GM21576 (cell line): ENCODE measurements at regions not wholly inside any gene's neighbourhood (a gene's known extent, or its start where the extent isn't known, plus 50 kb on each side); places are given as distances from the start of the nearest gene placed in this dataset.

Experiments used
- ATAC-seq: cut with Tn5 transposase; IDR thresholded peaks from one replicate; pipeline ENCODE4 v1.9.1; 2021; ENCODE audit warnings: mild to moderate bottlenecking, moderate library complexity; ENCODE audit not compliant: unreplicated experiment

DNA sequence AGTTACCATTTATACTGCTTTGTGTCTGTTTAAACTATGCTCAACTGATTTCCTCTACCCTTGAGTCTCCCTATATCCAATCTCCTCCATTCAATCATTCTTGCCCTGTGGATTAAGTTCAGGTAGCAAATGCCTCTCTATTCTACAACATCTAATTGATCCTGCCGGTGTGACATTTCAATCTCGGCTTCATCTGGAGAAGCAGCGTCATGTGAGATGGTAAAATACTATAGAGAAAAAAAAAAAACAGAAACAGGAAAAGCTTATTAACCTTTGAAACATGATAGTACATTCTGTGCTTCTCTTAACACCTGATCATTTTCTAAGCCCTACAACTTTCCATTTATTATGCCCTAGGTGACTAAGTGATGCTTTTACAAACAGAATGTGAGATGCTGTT, 89.4 kb downstream of the KCTD12 start:
- ATAC-seq = no peak

DNA sequence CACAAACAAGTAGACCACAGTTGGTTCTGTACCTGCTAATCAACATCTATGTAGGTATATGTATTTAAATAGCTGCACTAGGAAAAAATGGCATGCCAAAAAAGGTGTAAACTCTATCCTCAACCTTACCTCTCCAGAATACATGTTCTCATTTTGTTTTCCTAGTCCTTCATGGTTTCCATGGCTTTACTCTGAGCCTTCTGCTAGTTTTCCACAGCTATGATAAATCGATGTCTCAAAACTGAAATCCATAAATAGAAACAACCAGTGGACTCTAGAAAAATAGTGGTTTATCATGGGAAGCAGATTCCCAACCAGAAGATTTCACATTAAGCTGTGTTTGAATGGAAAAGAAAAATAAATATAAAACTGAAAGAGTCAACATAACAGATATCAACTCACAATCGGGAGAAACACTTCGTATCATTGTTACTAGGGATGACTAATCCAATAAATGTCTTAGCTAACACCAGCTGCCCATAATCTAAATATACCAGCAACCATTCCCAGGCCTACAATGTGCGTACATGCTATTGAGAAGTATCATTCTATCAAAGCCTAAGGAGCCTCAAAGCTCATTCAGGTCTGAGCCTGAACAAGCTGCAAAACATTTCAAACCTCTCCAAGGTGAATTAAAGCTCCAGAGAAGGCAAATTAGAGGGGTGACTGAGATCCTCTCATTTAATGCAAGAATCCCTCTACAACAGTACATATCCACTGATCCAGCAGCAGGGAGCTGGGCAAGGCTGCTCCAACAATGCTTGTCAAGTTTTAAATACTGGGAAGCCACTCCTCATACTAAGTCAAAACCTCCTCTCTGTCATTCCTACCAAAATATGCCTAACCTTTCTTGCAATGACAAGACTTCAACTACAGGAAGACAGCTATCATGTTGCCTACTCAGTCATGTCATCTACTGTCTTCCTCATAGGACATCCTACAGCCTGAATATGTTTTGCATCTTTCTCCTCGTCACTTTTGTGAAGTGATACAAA, 90.2 kb downstream of the KCTD12 start:
- ATAC-seq = no peak

DNA sequence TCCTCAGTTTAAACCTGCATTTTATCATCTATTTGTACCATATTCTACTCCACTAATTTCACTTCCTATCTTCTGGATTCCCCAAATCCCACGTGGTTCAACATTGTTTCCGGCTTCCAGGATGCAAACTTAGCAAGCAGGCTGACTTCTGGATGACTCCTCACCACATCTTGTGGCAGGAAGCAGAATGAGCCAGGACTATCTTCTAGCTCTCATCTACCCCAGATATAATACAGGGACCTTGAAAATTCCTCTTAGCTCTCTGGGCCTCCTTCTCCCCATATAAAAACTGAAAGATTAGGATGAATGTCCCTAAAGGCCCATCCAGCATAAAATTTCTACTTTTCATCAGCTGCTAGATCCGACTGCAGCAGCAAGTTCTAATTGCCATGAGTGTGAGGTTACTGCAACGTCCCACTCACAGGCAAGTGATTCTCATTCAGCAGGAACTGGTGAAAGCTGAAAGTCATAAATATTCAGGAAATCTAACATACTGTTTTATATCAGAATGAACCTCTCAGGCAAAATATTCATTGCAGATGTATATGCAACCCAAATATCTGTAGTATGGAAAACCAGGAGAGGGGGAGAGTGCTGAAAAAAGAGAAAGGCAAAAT, 93.4 kb downstream of the KCTD12 start:
- no peak for ATAC-seq

DNA sequence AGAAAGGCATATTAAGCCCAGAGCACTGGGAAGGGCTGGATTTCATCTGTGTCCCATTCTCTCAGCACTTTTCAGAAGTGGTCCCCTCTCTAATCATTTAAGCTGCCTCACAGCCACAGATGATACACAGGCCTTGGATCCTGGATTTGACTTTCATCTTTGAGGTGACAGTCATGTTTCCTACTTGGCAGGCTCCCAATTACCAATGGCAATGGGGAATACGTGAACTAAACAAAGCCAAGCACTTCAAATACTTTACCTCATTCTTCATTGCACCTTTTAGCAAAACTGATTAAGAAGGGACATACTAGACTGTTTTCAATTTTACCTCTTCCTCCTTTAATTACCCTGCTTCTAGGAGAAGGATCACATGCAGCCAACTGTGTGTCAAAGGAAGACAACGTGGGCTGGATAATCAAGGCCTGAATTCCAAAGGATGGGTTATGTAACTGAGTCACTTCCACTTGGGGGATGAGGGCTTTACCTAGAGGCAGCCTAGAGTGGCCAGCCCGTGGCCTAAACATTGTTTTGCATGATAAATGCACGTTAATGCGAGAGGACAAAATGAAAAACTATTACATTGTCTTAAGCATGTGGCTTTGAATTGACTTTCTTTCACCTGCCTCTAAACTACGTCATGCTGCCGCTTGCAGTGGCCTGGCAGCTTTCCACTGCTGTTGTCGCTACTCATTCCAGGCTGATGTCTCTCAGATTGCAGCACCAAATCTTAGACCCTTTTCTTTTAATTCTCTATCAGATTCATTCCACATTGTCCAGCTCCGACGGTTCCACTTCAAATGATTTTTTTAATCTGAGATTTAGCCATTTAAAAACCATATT, 95.0 kb downstream of the KCTD12 start:
- ATAC-seq = no peak

DNA sequence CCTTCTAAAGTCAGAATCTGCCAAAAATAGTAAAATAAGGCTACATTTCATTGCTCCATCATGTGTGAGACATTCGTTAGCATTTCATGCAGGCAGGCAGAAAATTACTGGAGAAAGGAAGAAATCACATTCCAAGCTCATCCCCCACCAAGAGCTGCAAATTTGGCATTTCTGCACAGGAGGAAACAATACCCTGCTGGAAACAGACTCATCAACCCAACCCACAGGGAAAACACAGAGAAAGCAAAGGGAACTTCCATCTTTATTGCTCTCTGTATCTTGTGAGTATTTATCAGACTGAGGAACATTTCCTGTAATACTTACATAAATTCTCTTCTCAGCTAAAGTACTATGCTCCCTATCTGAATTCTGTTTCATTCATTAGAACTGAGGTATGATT, 95.7 kb downstream of the KCTD12 start:
- no peak for ATAC-seq

DNA sequence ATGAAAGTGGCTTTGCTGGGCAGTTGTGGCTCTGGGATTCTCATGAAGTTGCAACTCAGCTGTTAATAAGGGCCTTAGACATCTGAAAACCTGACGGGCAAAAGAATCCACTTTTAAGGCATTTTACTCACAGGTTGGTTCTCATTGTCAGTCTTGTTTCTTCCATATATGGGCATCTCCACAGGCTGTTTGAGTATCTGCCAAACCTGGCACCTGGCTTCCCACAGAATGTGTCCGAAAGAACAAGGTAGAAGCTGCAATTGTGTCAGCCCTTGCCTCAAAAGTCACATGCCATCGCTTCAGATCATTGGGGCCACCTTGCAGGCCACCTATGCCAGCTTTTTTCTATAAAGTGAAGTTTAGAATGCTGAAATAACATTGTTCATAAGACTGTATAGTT, 102.4 kb downstream of the KCTD12 start:
- no peak for ATAC-seq

DNA sequence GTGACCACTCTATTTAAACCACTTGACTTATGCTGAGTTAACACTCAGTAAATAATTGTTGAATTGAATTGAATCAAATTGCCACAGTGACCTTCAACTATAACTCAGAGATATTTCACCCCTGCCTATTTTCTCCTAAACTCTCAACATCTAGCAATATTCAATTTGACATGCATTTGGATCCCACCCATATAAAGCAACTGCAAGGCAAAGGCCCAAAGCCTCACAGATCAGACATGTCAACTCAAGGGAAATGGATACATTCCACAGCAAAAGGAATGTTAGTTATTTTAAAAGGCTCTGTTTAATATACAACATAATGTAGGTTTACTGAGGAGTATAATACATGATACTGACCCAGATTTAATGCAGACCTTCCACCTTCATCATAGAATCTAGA, 107.4 kb downstream of the KCTD12 start:
- no peak for ATAC-seq

DNA sequence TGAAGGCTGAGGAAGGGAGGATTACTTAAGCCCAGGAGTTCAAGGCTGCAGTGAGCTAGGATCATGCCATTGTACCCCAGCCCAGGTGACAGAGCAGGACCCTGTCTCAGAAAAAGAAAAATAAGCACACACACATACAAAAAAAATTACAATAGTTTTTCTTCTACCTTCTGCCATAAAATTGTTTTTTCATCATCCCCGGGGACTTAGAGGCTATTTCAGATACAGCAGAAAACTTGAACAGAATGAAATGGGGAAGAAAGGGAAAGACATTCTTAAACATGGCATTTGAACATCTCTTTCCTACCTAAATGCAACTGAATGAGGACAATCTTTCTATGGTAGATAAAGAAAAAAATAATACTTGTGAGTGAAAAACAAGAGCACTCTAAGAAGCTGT, 109.1 kb downstream of the KCTD12 start:
- ATAC-seq = no peak

DNA sequence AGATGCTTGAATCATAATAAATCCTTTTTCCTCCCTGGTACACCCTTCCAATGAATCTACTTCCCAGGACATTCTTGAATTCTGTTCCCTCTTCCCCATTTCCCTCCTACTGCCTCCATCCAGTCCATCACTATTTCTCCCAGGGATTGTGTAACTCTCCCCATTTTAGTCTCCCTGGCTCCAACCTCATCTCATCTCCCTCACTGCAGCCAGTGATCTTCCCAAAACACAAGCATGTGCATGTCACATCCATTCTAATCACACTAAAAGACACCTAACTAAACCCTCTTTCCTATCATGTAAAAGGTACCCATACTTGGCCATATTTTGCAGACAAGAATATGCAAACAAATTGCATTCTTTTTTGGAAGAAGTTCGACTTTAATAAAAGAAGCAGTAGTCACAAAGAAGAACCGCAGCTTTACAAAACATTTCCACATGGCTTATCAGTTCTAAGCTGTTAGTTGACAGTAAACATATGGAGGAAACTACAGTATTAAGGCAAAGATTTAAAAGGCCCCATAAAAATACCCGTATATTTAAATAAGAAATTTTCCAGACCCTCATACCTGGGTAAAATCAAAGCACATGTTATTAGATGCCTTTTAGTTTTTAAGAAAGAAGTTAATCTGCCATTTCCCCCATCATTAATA, 111.0 kb downstream of the KCTD12 start:
- ATAC-seq = no peak

DNA sequence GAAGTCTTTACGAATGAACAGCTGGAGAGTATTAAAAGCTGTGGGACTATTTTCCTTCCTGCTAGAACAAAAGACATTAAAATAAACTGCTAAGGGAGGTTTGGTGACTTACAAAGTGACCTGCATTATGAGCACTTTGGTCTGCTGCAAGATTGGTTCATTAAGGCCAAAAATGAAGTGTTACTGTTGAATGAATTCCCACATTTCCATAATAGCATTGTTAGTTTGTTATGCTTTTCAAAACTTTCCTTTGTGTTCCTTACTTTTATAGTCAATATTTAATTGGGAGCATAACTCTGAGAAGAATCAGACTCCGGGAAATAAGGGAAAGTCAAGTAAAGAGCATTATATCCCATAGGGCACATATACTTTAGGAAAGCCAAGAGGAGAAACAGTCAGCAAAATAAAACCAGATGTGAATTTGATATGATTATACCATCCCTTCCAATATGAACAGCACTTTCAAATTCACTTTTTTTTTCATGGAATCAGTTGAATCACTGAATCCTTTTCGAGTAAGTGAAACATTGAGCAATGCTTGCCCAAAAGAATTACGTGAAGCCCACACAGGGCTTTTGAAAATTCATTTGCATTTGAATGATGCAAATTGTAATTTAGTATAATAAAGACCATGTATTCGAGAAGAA, 112.6 kb downstream of the KCTD12 start:
- ATAC-seq = no peak

DNA sequence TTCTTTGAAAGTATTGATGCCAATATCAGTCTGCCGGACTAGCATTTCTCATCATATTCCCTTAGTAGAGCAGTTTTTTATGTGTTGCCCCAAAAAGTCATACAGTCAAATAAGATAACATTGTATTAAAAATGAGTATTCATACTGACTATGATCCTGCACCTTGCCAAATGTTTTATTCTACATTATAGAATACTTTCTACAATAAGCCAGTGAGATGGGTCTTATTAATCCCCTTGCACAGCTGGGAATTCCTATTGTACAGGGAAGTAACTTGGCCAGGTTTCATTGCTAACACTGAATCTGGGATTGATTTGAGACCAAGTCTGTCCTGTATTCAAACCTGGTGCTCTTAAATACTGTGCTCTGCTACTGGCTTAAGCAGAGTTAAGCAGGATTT, 114.0 kb downstream of the KCTD12 start:
- no peak for ATAC-seq

DNA sequence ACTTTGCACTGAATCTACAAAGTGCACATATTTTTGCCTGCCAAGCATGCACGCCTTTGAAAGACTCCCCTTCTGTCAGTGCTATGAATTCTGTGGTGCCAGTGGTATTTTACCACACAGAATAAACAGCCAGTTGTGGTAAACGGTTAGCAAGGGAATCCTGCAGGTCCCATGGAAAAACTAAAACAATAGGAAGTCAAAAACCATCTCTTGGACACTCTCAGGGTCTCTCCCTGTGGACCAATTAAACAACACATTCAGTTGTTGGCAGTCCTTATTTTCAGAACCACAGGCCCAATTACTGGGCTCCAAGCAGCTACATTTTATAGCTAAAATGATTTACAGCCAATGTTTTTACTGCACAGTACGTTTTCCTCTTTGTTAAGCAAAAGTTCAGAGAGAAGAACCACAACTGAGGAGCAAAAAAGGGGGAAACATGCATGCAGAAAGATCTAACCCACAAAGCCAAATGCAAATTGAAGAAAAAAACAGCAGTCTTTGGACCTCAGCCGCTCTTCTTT, 116.9 kb downstream of the KCTD12 start:
- no peak for ATAC-seq

DNA sequence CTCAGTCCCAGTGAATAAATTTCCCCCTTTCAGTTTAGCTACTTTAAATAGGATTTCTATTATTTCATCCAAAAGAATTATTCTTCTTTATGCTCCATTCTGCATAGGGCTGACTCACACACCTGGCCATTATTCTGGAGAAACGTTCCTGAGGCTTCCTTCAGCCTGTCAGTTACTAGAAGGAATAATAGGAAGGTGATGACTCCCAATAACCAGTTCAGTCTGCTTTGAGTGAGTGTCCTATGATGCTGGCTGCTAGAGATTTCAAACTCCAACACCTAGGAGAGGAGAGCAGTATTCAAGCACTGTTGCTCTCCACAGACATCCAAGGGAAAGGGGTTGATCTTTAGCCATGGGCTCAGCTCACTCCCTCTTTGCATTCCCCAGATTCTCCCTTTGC, 117.8 kb downstream of the KCTD12 start:
- no peak for ATAC-seq

DNA sequence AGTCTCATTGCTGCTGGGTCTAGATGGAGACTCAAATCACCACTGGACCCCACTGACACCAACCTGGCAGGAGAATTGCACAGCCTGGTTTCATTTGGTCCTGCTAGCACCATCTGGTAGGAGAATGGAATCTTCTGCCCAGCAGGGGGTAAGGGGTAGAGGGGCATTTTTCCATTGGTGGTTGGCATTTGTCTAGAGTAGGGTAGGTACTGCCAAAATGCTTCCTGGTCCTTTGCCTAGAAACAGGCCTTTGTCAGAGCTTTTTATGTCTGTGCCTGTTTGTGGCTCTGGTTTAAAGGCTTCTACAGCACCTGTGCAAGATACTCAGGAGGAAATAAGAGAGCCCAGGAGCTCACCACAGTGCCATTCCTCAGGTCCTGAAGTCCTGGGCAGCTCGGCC, 121.3 kb downstream of the KCTD12 start:
- no peak for ATAC-seq

DNA sequence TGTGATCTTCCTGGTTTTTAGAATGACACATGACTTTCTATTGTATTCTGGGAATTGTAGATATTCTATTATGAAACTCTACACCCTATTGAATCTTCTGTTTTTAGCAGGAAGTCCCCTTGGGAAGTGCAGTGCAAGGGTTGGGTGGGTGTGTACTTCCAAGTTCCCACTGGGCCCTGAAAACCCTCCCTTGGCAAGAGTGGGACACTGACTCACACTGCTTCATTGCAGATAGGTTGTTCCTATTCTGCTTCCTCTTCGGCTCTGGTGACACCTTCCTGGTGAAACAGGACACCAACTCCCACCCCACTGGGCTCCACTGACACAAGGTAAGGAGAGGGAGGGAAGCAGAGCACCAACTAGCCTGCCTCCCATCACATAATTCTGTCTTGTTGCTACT, 121.8 kb downstream of the KCTD12 start:
- no peak for ATAC-seq

DNA sequence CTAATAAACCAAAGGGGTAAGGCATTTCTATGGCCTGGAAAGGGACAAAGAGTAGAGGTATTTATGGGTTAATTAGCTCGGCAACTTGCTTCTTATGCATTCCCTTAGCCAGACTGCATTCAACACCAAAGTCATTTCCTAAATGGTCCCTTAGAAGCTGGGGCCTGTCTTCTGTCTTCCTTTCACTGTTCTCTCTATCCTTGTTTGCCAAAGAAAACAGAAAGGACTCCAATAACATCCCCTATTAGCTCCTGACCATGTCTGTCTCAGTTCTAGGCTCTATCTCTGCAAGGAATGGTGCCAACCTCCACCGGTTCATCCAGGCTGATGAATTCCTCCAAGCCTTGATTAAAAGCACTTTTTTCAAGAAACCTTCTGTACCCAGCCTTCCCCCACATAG, 123.5 kb downstream of the KCTD12 start:
- no peak for ATAC-seq

DNA sequence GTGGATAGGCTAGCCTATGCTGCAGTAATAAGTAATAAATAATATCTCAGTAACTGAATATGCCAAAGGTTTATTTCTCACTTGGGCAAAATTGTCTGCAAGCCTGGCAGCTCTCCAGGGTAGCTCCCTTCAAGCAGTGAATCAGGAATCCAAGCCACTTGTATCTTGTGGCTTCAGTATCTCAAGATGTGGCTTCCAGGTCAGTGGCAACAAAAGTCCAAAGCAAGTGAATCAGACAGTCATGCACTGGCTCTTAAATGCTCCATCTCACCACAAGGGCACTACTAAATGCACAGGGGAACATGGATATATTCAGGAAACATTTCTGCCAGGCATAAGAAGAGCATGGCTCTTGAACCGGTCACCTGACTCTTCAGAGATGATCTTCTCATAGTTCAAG, 126.3 kb downstream of the KCTD12 start:
- no peak for ATAC-seq

DNA sequence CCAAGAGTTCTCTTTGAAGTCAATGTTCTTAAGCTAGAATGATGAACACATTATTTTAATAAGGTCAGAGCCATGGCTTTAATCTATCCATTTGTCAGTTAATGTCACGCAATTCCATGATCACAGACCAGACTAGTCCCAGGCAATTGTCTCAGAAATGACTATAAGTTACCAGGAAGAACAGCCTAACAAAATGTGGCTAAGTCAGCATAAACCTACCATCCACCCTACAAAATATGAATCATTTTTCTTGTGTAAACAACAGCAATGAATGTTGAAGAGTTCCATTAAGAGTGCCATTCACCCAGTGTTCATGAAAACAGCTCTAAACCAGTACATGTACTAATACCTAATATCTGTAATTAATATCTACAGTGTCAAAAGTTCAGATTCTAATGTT, 127.5 kb downstream of the KCTD12 start:
- ATAC-seq = no peak

DNA sequence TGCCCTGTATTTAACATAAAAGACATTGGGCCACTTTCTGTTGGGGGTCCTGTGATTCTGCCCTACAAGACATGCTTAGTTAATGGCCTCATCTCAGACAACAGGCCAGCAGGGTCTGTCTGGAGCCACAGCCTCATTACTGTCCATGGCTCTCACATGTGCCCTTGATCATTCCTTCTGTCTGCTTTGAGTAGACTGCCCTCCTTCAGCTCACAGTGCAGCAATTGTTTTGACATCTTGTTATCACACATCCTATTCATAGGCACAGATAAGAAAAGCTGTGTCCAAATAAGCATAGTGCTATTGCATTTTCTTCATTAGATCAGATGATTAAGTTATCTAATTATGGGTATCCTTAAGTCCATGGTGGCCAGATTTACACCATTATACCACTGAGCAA, 127.9 kb downstream of the KCTD12 start:
- ATAC-seq = no peak

DNA sequence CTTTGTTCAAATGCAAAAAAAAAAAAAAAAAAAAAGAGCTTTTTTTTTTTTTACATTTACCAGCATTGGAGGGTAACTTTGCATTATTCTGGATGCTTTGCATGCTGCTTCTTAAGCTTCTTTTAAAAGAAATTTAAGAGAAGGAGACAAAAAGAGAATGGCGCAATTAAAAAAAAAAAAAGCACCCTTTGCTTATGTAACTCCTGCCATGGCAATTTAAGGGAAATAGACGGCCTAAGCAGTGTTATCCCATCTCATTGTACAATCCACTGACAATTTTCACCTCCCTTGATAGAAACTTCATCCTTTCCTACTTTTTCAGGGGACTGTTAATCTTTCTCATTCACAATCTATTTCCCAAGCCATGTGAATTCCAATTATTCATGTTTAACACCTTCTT, 129.8 kb downstream of the KCTD12 start:
- ATAC-seq = no peak
